ENCODE measurements at regions not wholly inside any gene's neighbourhood (a gene's known extent, or its start where the extent isn't known, plus 50 kb on each side); places are given as distances from the start of the nearest gene placed in this dataset.

- no peak overlapping the region for H4K8ac ChIP-seq (ENCODE audit: extremely low read depth, insufficient read depth, low read length)
- H4K91ac ChIP-seq (replicated peaks; ENCODE audit: insufficient read length, low read length): no peak overlapping the region
- POLR2A ChIA-PET (ENCODE audit: partially characterized antibody): no interaction called here
Observed at GRCh38 chr20:11056414-11056813, 382.6 kb upstream of the JAG1 start.

More at GRCh38 chr20:11056414-11056813, 382.6 kb upstream of the JAG1 start:
- H3K4me1 ChIP-seq (replicated peaks in 1 of 4; ENCODE audit: control insufficient read depth in 3 of 4, insufficient read depth in 4 of 4, low read length in 3 of 4): no peaks in the 10 kb centered on the region
- H3K27me3 ChIP-seq (replicated peaks in 1 of 4; ENCODE audit: control insufficient read depth in 3 of 4, extremely low read depth in 1 of 4, insufficient read depth in 3 of 4, low read length in 3 of 4): no peaks in the 10 kb centered on the region
- no peak overlapping the region for H3K27ac ChIP-seq (ENCODE audit: low read depth, low read length)
- H4K20me1 ChIP-seq (replicated peaks in 1 of 2; ENCODE audit: control insufficient read depth in 1 of 2, insufficient read depth in 2 of 2, low read length in 2 of 2): no peaks in the 10 kb centered on the region
- no peak overlapping the region for H3K4me2 ChIP-seq (ENCODE audit: insufficient read depth in 1 of 2, low read depth in 2 of 2, low read length in 2 of 2)
- FAIRE-seq: no peak
- no peak overlapping the region for H3K56ac ChIP-seq (replicated peaks; ENCODE audit: insufficient read length, low read depth, low read length)
- CTCF ChIA-PET (ENCODE audit: partially characterized antibody): interaction anchor here (0.8 kb wide), 1 partner anchor 24 kb away, joined by 3 read pairs; no protein-coding TSS in a partner anchor
- H3K23me2 ChIP-seq (ENCODE audit: low read depth, low read length): no peaks in the 10 kb centered on the region
- no peaks in the 10 kb centered on the region for H3K36me3 ChIP-seq (ENCODE audit: control insufficient read depth in 2 of 4, insufficient read depth in 4 of 4, low read length in 3 of 4)
- H2BK15ac ChIP-seq (ENCODE audit: low read length): no peak overlapping the region
- no peak overlapping the region for H3K14ac ChIP-seq (ENCODE audit: insufficient read length)
- H3K23ac ChIP-seq (ENCODE audit: insufficient read length): no peak overlapping the region
- H3K79me2 ChIP-seq (ENCODE audit: control insufficient read depth in 1 of 2, insufficient read depth in 2 of 2, low read length in 2 of 2): no peaks in the 10 kb centered on the region
- TF ChIP-seq KDM5A (IDR thresholded peaks at IDR 0.05; ENCODE audit: low read length): no peak
- no peak for TF ChIP-seq ASH2L (IDR thresholded peaks at IDR 0.05; ENCODE audit: low read length)
- TF ChIP-seq CTBP2 (IDR thresholded peaks at IDR 0.05; ENCODE audit: borderline replicate concordance, insufficient read depth, insufficient read length, low read length): no peak
- 94% methylated on average over 5 of the region's 5 CpGs; no CpG with 5 or more reads in 1 of the 2 experiments for WGBS, 2 experiments (ENCODE audit: extremely low coverage in 1 of 2, insufficient coverage in 1 of 2, insufficient read length in 1 of 2, insufficient replicate concordance in 2 of 2, low coverage in 1 of 2, low lambda C conversion rate in 2 of 2, missing lambda C conversion rate in 1 of 2)
- no peak overlapping the region for H3K4me3 ChIP-seq (ENCODE audit: extremely low read depth in 1 of 4, insufficient read depth in 2 of 4, low read depth in 3 of 4, low read length in 4 of 4)
- no peak overlapping the region for H3K18ac ChIP-seq (ENCODE audit: extremely low read depth, low read length)
- H2AFZ ChIP-seq (ENCODE audit: low read length): no peak overlapping the region
- H2BK20ac ChIP-seq (ENCODE audit: low read length): no peak overlapping the region
- H2BK120ac ChIP-seq (replicated peaks; ENCODE audit: low read depth, low read length): no peak overlapping the region
- no peak overlapping the region for H2BK12ac ChIP-seq (ENCODE audit: low read depth, low read length)
- no peak overlapping the region for H3K4ac ChIP-seq (replicated peaks; ENCODE audit: insufficient read length, low read depth, low read length)
- no peak overlapping the region for H2AK5ac ChIP-seq (ENCODE audit: low read depth, low read length)
- H4K5ac ChIP-seq (ENCODE audit: insufficient read length, low read depth, low read length): no peak overlapping the region
- no peaks in the 10 kb centered on the region for H3K9me3 ChIP-seq (ENCODE audit: insufficient read depth in 2 of 2, low read depth in 1 of 2, low read length in 1 of 2)
- no peak overlapping the region for H3K9ac ChIP-seq (replicated peaks in 1 of 4; ENCODE audit: extremely low read depth in 1 of 4, low read depth in 3 of 4, low read length in 3 of 4)
- H2BK5ac ChIP-seq (ENCODE audit: low read depth, low read length): no peak overlapping the region
- no peak for DNase-seq (ENCODE audit: low read depth in 1 of 2, low spot score in 2 of 2)
- H3K79me1 ChIP-seq (ENCODE audit: low read depth, low read length): no peaks in the 10 kb centered on the region

All from H1 (cell line).